Stimulated activated naive B cell treated with anti-CD40 and anti-IgM and Interleukin-4, amounts not matched to agents 10 μg/mL and 1 μg/mL and 100 μg/mL, for 72 hours (primary cell): ENCODE measurements at regions not wholly inside any gene's neighbourhood (a gene's known extent, or its start where the extent isn't known, plus 50 kb on each side); places are given as distances from the start of the nearest gene placed in this dataset.

Experiments used
- ATAC-seq, 2 donors: fragments of 150-1000 bp; cut with Tn5 transposase; replicated peaks; 2 replicates each; pipeline ENCODE4 v1.10.0; 2021; ENCODE audit warnings: moderate library complexity in 1 of 2
- DNase-seq: peaks from one replicate; pipeline ENCODE4 v3.0.0; 2021
- H3K27ac Mint-ChIP-seq: one replicate; pipeline ENCODE4 v1.8.0; 2022; ENCODE audit warnings: mild to moderate bottlenecking, mixed read lengths
- H3K27me3 Mint-ChIP-seq, 2 donors: one replicate each; pipeline ENCODE4 v1.8.0; 2022; ENCODE audit warnings: mixed read lengths in 2 of 2
- H3K36me3 Mint-ChIP-seq, 2 donors: one replicate each; pipeline ENCODE4 v1.8.0; 2022; ENCODE audit warnings: mixed read lengths in 2 of 2, mild to moderate bottlenecking in 1 of 2
- H3K4me1 Mint-ChIP-seq, 2 donors: one replicate each; pipeline ENCODE4 v1.8.0; 2022; ENCODE audit warnings: mixed read lengths in 2 of 2, mild to moderate bottlenecking in 1 of 2
- H3K4me3 Mint-ChIP-seq, 2 donors: one replicate each; pipeline ENCODE4 v1.8.0; 2022; ENCODE audit warnings: mild to moderate bottlenecking in 2 of 2, mixed read lengths in 2 of 2, moderate library complexity in 1 of 2
- H3K9me3 Mint-ChIP-seq, 2 donors: one replicate each; pipeline ENCODE4 v1.8.0; 2022; ENCODE audit warnings: mixed read lengths in 2 of 2, mild to moderate bottlenecking in 1 of 2

DNA sequence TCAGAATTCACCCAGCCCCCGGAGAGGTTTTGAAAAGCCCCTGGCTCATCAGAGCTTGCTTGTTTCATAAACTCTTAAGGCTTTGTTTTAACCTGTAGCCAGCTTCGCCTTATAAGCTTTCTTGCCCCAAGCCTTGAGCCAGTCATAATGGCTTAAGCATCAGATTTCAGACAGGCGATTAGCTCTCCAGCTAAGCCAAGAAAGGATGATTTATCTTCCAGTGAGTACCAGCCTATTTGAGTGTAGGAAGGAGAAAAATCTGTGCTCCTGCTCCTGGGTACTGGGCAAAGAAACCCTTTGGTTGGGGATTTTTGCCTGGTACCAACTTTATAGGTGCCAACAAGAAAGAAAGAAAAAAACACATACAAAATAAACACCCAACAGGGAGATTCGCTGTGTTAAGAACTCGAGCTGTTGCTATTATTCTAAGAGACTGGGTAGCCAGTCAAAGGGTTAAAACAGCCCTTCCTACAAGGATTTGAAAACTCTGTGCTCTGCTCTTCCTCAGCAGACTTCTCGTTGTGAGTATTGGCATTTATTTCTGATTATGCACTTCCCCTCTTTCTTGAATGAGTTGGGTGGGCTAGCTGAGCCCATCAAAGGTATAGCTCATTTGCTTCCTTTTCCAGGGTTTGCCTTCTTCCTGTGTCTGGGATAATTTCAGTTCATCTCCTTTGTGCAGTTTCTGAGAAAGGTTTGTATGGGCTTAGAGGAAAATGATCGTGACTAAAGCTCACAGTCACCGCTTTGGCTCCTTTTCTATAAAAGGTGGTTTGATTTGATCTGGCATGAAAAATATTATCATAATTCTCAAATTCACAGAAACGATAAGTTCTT, 157.2 kb upstream of the DMRT1 start:
- no peak for DNase-seq

DNA sequence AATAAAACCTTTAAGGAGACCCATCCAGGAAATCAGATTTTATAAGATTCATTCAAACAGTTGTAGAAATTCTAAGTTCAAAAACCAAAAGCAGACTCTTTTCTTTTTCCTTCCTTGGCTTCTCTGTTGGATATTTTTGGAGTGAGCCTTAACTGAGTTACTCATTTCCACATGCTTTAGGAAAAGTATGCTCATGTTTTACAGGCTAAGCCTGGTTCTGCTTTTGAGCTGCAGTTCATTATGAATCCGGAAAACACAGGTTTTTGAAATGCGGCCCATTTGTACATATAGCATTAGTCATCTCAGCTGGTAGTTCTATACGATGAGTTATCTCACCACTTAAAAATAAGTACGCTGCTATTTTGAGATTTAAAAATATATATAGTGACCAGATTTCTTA, 156.6 kb upstream of the DMRT1 start:
- no peaks in the 10 kb centered on the region for H3K9me3 Mint-ChIP-seq
- H3K4me3 Mint-ChIP-seq: no peak overlapping the region
- no peaks in the 10 kb centered on the region for H3K36me3 Mint-ChIP-seq
- H3K4me1 Mint-ChIP-seq: peaks cover 6% of the 10 kb centered on the region in 2 donors
- ATAC-seq (no peak), DNase-seq (no peak)
- H3K27me3 Mint-ChIP-seq: no peaks in the 10 kb centered on the region
- H3K27ac Mint-ChIP-seq: no peak overlapping the region

More for the DNA sequence above, 157.2 kb upstream of the DMRT1 start:
- no peaks in the 10 kb centered on the region for H3K36me3 Mint-ChIP-seq
- H3K27me3 Mint-ChIP-seq: no peaks in the 10 kb centered on the region
- peaks cover 6% of the 10 kb centered on the region in 2 donors for H3K4me1 Mint-ChIP-seq
- H3K4me3 Mint-ChIP-seq: no peak overlapping the region
- H3K27ac Mint-ChIP-seq: no peak overlapping the region
- H3K9me3 Mint-ChIP-seq: no peaks in the 10 kb centered on the region
- no peak for ATAC-seq

DNA sequence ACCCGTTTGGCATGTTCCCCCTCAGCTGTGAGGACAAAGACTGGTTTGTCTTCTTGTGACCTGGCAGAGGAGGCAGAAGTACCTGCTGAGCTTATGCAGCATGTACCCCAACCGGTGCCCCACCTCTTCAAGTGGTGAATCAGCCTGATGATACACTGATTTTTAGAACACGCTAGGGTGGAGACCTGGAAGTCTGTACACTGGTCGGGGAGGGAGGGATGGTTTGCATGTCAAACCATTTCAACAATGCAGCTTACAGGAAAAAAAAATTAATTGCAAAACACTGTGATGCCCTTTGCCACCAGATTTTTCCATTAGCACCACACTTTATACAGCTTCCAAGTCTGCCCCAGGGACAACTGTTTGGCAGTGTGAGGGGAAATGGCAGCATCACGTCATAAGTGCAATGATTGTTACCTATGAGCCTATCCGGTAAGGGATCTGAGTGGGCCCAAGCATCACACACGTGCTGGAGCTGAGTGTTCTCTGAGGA, 155.1 kb upstream of the DMRT1 start:
- ATAC-seq (no peak), DNase-seq (no peak)
- Mint-ChIP-seq H3K4me3 (no peak overlapping the region), H3K9me3 (no peaks in the 10 kb centered on the region), H3K4me1 (peaks cover 6% of the 10 kb centered on the region in 2 donors), H3K27me3 (no peaks in the 10 kb centered on the region), H3K36me3 (no peaks in the 10 kb centered on the region), H3K27ac (no peak overlapping the region)

DNA sequence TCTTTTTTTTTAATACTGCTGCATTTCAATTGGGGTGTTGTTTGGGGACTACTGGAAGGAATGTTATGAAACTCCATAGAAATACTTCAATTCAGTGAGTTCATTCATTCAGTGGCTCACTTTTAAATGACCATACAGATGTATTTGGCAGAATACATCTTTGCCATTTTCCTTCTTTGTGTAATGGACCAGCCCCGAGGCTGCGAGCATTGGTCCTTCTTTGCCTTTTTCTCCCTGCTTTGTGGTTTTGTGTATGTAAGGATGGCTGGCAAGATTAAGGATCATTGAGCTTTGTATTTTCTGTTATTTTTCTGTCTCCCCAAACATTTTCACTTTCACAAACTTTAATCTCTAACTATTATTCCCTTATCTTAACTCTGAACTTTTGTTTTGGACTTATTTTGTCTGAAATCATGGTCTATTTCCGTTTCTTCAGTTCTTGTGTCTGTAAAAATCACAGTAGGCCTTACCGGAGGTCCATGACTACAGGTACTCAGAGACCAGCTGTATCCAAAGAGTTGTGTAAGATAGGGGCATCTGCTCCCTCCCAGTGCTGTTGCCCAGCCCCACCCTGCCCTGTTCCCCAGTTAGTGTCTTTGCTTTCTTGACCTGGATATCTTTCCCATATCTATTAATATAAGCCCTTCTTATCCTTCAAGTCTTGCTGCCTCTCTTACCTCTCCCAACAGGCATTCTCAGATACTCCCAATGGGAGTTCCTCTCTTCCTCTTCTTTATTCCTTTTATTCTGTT, 154.3 kb upstream of the DMRT1 start:
- H3K4me3 Mint-ChIP-seq: no peak overlapping the region
- DNase-seq (no peak), ATAC-seq (no peak)
- H3K9me3 Mint-ChIP-seq: no peaks in the 10 kb centered on the region
- peaks cover 6% of the 10 kb centered on the region in 2 donors for H3K4me1 Mint-ChIP-seq
- no peak overlapping the region for H3K27ac Mint-ChIP-seq
- H3K36me3 Mint-ChIP-seq: no peaks in the 10 kb centered on the region
- no peaks in the 10 kb centered on the region for H3K27me3 Mint-ChIP-seq

DNA sequence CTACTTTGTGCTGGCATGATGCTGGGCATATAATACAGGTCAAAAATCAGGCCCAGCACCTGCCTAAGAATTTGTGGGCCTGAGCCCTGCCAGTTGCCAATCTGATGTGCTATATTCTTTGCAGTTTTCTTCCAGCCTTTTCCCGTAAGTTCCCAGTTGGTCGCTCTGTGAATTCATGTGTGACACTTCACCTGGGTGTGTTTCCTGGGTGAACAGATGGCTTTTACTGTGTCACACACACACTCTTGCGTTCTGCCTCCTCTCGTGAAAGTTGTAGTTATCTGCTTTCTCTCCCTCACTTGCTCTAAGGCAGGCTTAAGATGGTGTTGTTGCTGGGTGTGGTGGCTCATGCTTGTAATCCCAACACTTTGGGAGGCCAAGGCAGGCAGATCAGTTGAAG, 153.5 kb upstream of the DMRT1 start:
- no peaks in the 10 kb centered on the region for H3K9me3 Mint-ChIP-seq
- peaks cover 6% of the 10 kb centered on the region in 2 donors for H3K4me1 Mint-ChIP-seq
- no peaks in the 10 kb centered on the region for H3K36me3 Mint-ChIP-seq
- H3K27ac Mint-ChIP-seq: no peak overlapping the region
- no peak for ATAC-seq
- no peaks in the 10 kb centered on the region for H3K27me3 Mint-ChIP-seq
- no peak overlapping the region for H3K4me3 Mint-ChIP-seq
- DNase-seq: no peak

DNA sequence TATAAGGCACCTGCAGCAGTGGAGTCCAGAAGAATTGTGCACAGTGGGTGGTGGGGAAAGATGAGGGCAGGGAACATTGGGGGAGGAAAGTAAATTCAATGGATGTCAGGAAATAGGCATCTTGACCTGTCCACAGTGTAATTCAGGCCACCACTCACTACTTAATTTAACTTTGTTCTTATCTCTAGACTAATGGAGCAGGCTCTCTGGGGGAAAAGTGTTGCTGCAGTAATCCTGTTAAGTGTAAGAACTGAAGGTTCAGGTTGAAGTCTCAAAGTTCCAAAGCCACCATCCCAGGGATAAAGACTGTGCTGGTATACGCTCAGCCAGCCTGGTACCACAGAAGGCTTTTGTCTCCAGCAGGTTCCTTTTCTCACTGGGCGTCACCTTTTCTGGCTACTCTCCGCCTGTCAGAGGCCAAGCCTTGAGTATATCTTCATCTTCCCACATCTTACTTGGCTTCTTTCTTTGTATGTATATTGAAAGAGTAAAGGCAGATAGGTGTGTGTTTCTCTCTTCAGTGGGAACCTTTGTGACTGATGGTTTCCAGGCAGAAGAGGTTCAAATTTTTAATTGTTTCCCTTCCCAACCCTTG, 150.9 kb upstream of the DMRT1 start:
- ATAC-seq (no peak), DNase-seq (no peak)
- Mint-ChIP-seq H3K4me1 (peaks cover 9 to 21% of the 10 kb centered on the region in 2 donors), H3K27me3 (peaks cover 0 to 4% of the 10 kb centered on the region in 2 donors), H3K9me3 (no peaks in the 10 kb centered on the region), H3K27ac (no peak overlapping the region), H3K36me3 (no peaks in the 10 kb centered on the region), H3K4me3 (no peak overlapping the region)

DNA sequence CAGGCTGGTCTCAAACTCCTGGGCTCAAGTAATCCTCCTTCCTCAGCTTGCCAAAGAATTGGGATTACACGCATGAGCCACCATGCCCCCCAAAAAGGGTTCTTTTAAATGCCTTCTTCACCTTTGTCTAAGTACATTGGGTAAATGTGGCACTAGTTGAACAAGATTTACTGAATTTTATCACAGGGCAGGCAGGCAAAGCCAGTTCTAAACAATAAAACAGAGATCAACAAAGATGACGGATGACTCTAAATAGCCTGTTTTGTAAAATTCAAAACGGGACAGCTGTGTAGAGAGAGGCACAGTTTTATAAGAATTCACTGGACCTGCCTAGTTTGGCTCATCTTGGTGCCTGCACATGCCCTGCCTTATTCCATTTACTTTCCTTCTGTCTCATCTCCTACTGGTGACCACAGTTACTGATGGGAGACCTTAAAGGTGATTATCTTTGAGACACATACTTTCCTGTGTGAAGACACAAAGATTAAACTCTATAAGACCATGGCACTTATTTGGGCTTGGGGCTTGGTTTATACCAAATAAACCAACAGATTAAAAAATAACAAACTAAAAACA, 149.6 kb upstream of the DMRT1 start:
- H3K27me3 Mint-ChIP-seq: peaks cover 0 to 4% of the 10 kb centered on the region in 2 donors
- no peaks in the 10 kb centered on the region for H3K36me3 Mint-ChIP-seq
- H3K9me3 Mint-ChIP-seq: no peaks in the 10 kb centered on the region
- ATAC-seq (no peak), DNase-seq (no peak)
- no peak overlapping the region for H3K27ac Mint-ChIP-seq
- no peak overlapping the region for H3K4me3 Mint-ChIP-seq
- H3K4me1 Mint-ChIP-seq: peaks cover 9 to 21% of the 10 kb centered on the region in 2 donors

DNA sequence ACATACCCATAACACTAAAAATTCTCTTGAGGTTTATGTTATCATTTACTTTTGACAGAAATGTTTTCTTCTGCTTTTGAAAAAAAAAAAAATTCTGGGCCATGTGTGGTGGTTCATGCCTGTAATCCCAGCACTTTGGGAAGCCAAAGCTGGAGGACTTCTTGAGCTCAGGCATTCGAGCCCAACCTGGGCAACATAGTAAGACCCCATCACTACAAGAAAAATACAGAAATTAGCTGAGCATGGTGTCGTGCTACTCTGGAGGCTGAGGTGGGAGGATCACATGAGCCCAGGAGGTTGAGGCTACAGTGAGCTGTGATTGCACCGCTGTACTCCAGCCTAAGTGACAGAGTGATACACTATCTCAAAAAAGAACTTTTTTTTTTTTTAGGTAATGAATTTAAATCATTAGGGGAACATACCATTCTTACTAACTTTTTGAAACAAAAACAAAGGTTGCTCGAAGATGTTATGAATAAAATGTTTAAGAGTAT, 148.8 kb upstream of the DMRT1 start:
- H3K9me3 Mint-ChIP-seq: no peaks in the 10 kb centered on the region
- DNase-seq (no peak), ATAC-seq (no peak)
- H3K27me3 Mint-ChIP-seq: peaks cover 0 to 4% of the 10 kb centered on the region in 2 donors
- peaks cover 9 to 21% of the 10 kb centered on the region in 2 donors for H3K4me1 Mint-ChIP-seq
- H3K27ac Mint-ChIP-seq: no peak overlapping the region
- H3K36me3 Mint-ChIP-seq: no peaks in the 10 kb centered on the region
- no peak overlapping the region for H3K4me3 Mint-ChIP-seq

DNA sequence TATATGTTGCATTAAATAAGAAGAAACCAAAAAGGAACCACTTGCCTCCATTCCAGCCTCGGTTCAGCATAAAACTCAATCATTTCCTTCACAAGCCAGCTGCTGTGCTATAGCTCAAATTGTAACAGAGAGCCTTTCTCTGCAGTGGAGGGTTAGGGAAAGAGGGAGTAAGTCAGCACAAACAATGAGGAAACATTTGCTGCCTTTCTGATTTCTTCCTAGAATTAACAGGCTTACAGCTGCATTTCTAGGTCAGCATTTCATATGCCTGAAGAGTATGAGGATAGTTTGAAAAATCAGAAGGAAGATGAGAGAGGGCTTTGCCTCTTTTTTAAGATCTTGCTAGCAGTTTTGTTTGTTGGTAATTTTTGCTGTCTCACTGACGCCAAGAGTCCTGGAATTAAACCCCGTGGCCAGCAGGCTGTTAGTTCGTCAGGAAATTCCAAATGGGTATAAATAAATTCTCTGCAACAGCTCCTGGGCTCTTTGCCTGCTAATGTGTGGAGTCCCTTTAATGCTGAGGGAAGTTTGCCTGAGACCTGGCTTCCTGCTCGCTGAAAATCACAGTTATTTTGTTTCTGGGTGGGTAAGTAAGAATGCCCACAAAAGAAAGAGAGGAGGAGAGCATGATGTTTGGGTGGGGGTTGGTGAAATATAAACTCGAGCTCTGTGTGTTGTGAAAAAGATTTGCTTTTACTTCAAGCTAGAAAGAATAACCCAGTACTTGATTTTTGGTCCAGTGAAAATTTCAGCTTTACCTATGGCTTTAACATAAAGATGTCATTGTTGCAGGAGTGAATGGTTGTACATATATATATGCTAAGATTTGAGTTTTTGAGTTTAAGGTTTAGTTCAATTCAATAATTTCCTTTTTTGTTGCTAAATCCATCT, 148.1 kb upstream of the DMRT1 start:
- H3K4me3 Mint-ChIP-seq: no peak overlapping the region
- no peaks in the 10 kb centered on the region for H3K9me3 Mint-ChIP-seq
- no peak for ATAC-seq
- no peak overlapping the region for H3K27ac Mint-ChIP-seq
- H3K4me1 Mint-ChIP-seq: peaks cover 3 to 15% of the 10 kb centered on the region in 2 donors
- DNase-seq: no peak
- H3K36me3 Mint-ChIP-seq: no peaks in the 10 kb centered on the region
- H3K27me3 Mint-ChIP-seq: peaks cover 0 to 4% of the 10 kb centered on the region in 2 donors

DNA sequence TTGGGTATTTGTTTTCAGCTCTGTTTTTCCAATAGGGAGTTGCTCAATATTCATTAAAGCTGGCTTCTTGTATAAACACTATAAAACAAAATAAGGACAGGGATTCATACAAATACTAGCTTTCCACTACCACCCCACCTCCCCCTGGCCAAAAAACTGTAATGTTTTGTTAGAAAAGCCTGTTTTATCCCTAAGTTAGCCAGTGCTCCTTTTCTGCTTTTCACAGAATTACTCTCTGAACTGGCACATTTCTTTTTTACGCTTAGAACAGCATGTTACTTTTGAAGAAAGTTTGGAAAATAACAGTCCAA, 147.4 kb upstream of the DMRT1 start:
- Mint-ChIP-seq H3K36me3 (no peaks in the 10 kb centered on the region), H3K27me3 (peaks cover 0 to 7% of the 10 kb centered on the region in 2 donors), H3K9me3 (no peaks in the 10 kb centered on the region), H3K4me1 (peaks cover 2 to 15% of the 10 kb centered on the region in 2 donors), H3K27ac (no peak overlapping the region), H3K4me3 (no peak overlapping the region)
- ATAC-seq: no peak
- DNase-seq: no peak

DNA sequence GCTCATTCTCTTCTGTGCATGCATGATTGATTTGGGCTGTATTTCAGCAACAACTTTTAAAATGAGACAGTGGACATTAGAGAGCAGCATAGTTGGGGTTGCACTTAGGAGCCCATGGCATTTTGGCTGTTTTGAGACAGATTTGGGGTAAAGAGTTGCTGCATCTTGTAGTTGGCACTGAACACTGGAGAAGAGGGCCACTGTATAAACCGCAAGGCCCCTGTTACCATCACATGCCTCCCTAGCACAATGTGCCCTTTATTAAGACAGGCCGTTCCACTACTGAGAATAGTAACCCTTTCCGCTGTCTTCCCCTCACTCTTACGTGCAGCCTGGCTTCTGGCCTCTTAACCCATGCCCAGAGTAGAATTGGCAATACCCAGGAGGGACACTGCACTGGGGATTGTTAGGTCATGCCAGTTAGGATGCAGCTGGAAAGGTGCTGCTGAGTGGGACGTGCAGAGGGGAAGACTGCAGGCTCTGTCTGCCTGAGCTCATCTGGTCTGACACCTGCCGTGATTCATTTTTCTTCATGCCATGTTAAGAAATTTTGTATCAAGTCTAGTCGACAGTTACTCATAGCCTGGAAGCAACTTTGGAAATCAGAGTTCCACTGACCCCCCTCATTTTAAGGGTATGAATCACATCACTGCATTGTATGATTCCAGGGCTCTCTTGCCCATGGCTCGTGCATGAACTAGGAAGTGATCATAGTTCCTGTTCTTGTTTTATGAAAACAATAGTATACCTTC, 146.9 kb upstream of the DMRT1 start:
- ATAC-seq: no peak
- Mint-ChIP-seq H3K36me3 (no peaks in the 10 kb centered on the region), H3K9me3 (no peaks in the 10 kb centered on the region), H3K27me3 (peaks cover 0 to 9% of the 10 kb centered on the region in 2 donors), H3K4me3 (peak overlapping the region in 1 of 2 donors; percentile 9), H3K4me1 (peaks cover 2 to 15% of the 10 kb centered on the region in 2 donors), H3K27ac (no peak overlapping the region)
- DNase-seq: no peak

DNA sequence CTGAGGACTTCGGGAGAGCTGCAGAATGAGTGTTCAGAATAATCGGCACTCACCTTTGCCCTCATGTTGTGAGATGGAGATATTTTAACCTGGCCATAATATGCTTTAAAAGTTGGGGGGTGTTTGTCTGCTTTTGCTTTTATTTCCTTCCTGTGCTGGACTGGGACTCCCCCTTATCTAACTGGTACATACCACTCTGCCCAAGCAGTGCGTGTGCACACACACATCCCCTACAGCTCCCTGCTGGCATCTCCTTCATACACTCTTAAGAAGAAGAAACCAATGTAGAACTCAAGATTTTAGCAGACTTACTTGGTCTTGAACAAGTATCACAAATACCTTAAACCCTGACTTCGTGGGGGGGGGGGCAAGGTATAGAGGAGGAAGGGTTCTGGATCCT, 146.2 kb upstream of the DMRT1 start:
- Mint-ChIP-seq H3K27ac (no peak overlapping the region), H3K4me3 (peak overlapping the region in 1 of 2 donors; percentile 9), H3K9me3 (no peaks in the 10 kb centered on the region), H3K4me1 (peaks cover 2 to 15% of the 10 kb centered on the region in 2 donors), H3K27me3 (peaks cover 0 to 9% of the 10 kb centered on the region in 2 donors), H3K36me3 (no peaks in the 10 kb centered on the region)
- ATAC-seq: no peak
- DNase-seq: no peak
